ENCODE measurements at regions not wholly inside any gene's neighbourhood (a gene's known extent, or its start where the extent isn't known, plus 50 kb on each side); places are given as distances from the start of the nearest gene placed in this dataset.

DNA sequence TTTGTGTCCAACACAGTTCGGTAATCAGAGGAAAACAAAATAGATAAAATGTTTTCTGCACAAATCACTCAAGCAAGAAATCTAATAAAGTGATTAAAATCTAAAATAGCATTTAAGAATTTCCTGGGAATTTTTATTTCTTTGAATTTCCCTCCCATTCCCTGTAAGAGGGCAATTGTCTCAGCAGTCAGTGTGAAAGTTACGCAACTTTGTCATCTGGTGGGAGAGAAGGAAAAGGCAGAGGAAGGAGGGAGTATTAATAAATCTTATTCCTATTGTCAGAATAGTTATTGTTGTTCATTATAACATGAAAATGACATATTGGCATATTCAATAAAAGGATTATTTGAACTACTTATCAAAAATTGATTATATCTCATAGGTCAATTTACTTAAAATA lies 464.9 kb downstream of the PRKD1 start:
- TF ChIP-seq, protein P1, sequence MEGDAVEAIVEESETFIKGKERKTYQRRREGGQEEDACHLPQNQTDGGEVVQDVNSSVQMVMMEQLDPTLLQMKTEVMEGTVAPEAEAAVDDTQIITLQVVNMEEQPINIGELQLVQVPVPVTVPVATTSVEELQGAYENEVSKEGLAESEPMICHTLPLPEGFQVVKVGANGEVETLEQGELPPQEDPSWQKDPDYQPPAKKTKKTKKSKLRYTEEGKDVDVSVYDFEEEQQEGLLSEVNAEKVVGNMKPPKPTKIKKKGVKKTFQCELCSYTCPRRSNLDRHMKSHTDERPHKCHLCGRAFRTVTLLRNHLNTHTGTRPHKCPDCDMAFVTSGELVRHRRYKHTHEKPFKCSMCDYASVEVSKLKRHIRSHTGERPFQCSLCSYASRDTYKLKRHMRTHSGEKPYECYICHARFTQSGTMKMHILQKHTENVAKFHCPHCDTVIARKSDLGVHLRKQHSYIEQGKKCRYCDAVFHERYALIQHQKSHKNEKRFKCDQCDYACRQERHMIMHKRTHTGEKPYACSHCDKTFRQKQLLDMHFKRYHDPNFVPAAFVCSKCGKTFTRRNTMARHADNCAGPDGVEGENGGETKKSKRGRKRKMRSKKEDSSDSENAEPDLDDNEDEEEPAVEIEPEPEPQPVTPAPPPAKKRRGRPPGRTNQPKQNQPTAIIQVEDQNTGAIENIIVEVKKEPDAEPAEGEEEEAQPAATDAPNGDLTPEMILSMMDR (IDR thresholded peaks at IDR 0.05; ENCODE audit: borderline replicate concordance, control extremely low read depth, extremely low read depth, insufficient read depth, missing control alignments) = no peak
- in situ Hi-C loops (cut with MboI; ENCODE audit: low sequenced_read_pairs, unreplicated experiment) = no loop called here
- DNase-seq (ENCODE audit: low spot score) = no peak

DNA sequence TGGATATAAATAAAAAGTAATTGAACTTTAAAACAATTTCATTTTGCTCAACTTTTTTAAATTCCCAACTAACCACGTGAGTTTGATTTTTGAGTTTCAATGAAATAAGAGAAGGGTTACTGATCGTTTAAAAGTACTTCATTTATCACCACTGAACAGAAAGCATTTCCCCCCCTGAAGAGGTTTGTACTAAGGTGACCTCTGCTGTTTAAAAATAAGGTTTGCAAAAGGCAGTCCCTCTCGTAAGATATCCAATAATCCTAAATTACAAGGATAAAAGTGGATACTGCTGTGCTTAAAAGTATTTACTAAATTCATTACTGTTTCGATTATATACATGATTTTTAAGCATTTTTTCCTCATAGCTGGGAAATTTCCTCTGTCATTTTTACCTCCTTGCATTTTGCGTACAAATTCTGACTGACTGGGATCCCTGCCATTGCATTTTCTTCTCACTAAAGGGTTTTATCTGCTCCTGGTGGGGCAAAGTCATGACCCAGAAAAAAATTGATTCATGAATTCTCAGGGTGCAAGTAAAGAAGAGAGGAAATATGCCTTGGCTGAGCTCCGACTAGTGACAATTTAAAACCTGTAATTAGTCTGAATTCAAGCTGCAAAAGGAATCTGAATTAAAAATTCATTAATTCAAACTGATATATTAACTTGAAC lies 463.8 kb downstream of the PRKD1 start:
- TF ChIP-seq, protein P1 (IDR thresholded peaks at IDR 0.05; ENCODE audit: borderline replicate concordance, control extremely low read depth, extremely low read depth, insufficient read depth, missing control alignments) = no peak
- DNase-seq (ENCODE audit: low spot score) = no peak

DNA sequence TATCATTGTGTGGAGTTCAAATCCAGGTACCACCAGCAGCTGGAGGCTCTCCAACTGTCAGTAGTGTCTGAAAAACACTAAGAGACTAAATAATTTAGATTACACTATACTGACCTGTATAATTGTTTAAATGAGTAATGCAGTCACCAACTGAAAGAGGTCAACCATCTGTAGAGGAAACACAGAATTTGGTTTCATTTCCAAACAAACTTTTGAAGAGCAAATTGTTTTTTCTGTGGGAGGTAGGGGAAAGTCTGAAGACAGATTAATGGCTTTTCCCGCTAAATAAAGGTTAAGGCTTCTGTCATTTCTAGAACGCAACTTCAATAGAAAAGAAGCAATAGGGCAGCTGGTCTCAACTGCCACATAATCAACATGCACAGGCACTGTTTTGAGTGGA lies 462.6 kb downstream of the PRKD1 start:
- no peak for DNase-seq (ENCODE audit: low spot score)
- TF ChIP-seq, protein P1 (IDR thresholded peaks at IDR 0.05; ENCODE audit: borderline replicate concordance, control extremely low read depth, extremely low read depth, insufficient read depth, missing control alignments) = no peak

More for the DNA sequence above, 463.8 kb downstream of the PRKD1 start:
- in situ Hi-C loops (cut with MboI; ENCODE audit: low sequenced_read_pairs, unreplicated experiment) = no loop called here

DNA sequence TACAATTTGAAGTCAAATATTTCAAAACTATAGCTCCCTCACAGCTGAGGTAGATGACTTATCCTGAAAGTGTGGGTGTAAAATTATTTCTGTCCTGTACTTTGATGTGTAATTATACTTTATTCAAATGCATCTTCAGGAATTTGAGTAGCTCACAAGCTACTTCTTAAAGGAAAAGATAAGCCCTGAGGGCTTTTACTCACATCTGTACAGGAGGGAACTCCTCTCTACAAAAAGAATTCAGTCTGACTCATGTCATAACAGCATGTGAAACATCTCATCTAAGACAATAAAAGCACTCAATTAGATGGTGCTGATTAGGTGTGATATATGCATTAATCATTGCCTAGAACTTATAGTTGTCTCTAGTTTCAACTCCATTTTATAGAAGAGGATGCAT lies 452.0 kb downstream of the PRKD1 start:
- in situ Hi-C loops (cut with MboI; ENCODE audit: low sequenced_read_pairs, unreplicated experiment) = no loop called here
- TF ChIP-seq, protein P1 (IDR thresholded peaks at IDR 0.05; ENCODE audit: borderline replicate concordance, control extremely low read depth, extremely low read depth, insufficient read depth, missing control alignments) = no peak
- DNase-seq (ENCODE audit: low spot score) = no peak

More for the DNA sequence above, 462.6 kb downstream of the PRKD1 start:
- in situ Hi-C loops (cut with MboI; ENCODE audit: low sequenced_read_pairs, unreplicated experiment) = no loop called here

DNA sequence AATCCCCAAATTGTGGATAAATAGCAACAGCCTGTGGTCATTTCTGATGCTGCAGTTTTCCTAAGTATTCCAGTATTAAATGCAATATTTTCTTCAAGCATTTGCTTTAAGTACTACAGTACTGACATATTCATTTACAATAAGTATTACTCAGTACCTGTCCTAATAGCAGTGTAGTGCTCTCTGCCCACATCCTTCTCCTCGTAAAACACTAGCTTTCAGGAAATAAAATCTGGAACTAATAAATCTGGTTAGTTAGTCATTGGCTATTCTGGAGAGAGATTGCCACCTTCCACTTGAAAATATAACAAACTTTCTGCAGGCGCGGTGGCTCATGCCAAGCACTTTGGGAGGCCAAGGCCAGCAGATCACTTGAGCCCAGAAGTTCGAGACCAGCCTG lies 441.5 kb downstream of the PRKD1 start:
- no peak for DNase-seq (ENCODE audit: low spot score)
- TF ChIP-seq, protein P1 (IDR thresholded peaks at IDR 0.05; ENCODE audit: borderline replicate concordance, control extremely low read depth, extremely low read depth, insufficient read depth, missing control alignments) = no peak
- in situ Hi-C loops (cut with MboI; ENCODE audit: low sequenced_read_pairs, unreplicated experiment) = no loop called here

DNA sequence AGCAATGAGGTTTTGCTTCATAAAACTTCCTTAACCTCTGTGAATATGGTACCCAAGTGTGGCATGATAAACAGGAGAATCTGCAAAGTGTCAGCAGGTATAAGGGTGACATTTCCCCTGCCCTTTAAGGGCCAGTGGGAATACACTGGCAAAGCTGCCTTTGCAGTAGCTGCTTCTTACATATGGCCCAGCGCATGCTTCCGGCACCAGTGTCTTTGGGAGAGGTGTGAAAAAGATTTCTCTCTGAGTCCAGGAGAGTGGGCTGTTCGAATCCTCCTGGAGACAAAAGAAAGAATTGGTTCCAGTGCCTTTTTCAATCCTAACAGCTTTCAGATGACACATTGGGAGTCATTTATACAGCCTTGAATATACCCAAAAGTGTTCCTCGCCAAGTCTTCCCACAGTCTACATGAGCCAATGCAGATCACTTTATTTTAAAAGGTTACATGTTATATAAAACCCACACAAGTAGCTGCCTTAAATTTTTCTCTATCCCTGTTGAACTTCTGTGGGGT lies 437.7 kb downstream of the PRKD1 start:
- TF ChIP-seq, protein P1 (IDR thresholded peaks at IDR 0.05; ENCODE audit: borderline replicate concordance, control extremely low read depth, extremely low read depth, insufficient read depth, missing control alignments) = no peak
- in situ Hi-C loops (cut with MboI; ENCODE audit: low sequenced_read_pairs, unreplicated experiment) = no loop called here
- DNase-seq (ENCODE audit: low spot score) = no peak

All from GM13976 (cell line).